H1 (cell line): ENCODE measurements at regions not wholly inside any gene's neighbourhood (a gene's known extent, or its start where the extent isn't known, plus 50 kb on each side); places are given as distances from the start of the nearest gene placed in this dataset.

Experiments used
- CTCF ChIA-PET: fragments of 300-600 bp; sonication (Branson Sonifier 250); formaldehyde crosslinking; loops from one replicate; lab custom pipeline; 2021; ENCODE audit not compliant: partially characterized antibody; lab: Charles Lee
- POLR2A ChIA-PET: fragments of 300-600 bp; sonication (Branson Sonifier 250); formaldehyde crosslinking; loops from one replicate; lab custom pipeline; 2021; ENCODE audit warnings: inconsistent platforms; ENCODE audit not compliant: partially characterized antibody; lab: Charles Lee
- DNase-seq, 2 experiments: peaks; one replicate each; pipeline versions ENCODE4 v3.0.0 to v3.0.0-alpha.2; 2010 to 2022; ENCODE audit warnings: low spot score in 2 of 2, low read depth in 1 of 2, mixed read lengths in 1 of 2
- FAIRE-seq: peaks from 2 replicates; lab custom pipeline; 2011; peaks lifted over from hg19 to GRCh38; lab: Jason Lieb, UNC
- H2AFZ ChIP-seq: 2 replicates; pipeline ENCODE4 v1.8.1; 2012; ENCODE audit warnings: low read length, inconsistent platforms
- H2AK5ac ChIP-seq: 2 replicates; pipeline ENCODE4 v1.6.1; 2013; ENCODE audit warnings: low read depth, low read length
- H2BK120ac ChIP-seq: replicated peaks from 2 replicates; pipeline ENCODE3; 2013; ENCODE audit warnings: low read depth, low read length, inconsistent platforms
- H2BK12ac ChIP-seq: 2 replicates; pipeline ENCODE4 v1.6.1; 2013; ENCODE audit warnings: low read depth, low read length
- H2BK15ac ChIP-seq: 2 replicates; pipeline ENCODE4 v1.6.1; 2013; ENCODE audit warnings: low read length
- H2BK20ac ChIP-seq: 2 replicates; pipeline ENCODE4 v1.6.1; 2013; ENCODE audit warnings: low read length
- H2BK5ac ChIP-seq: 2 replicates; pipeline ENCODE4 v1.6.1; 2013; ENCODE audit warnings: low read depth, low read length
- H3K14ac ChIP-seq: 2 replicates; pipeline ENCODE4 v1.6.1; 2013; ENCODE audit warnings: inconsistent platforms; ENCODE audit not compliant: insufficient read length
- H3K18ac ChIP-seq: 2 replicates; pipeline ENCODE4 v1.6.1; 2013; ENCODE audit warnings: low read length; ENCODE audit errors: extremely low read depth
- H3K23ac ChIP-seq: 2 replicates; pipeline ENCODE4 v1.6.1; 2013; ENCODE audit warnings: inconsistent platforms; ENCODE audit not compliant: insufficient read length
- H3K23me2 ChIP-seq: 2 replicates; pipeline ENCODE4 v1.6.1; 2013; ENCODE audit warnings: low read depth, low read length
- H3K27ac ChIP-seq: 2 replicates; pipeline ENCODE4 v1.6.1; 2011; ENCODE audit warnings: low read depth, low read length, inconsistent platforms
- H3K27me3 ChIP-seq, 4 experiments: replicated peaks in 1 of 4; 1 replicate in 1 of 4; 2 replicates in 3 of 4; pipeline versions ENCODE4 v1.6.1 to v1.8.1; 2011 to 2013; ENCODE audit warnings: low read length in 3 of 4, mild to moderate bottlenecking in 3 of 4, inconsistent platforms in 2 of 4, mixed read lengths in 2 of 4, moderate library complexity in 1 of 4; ENCODE audit not compliant: control insufficient read depth in 3 of 4, insufficient read depth in 3 of 4; ENCODE audit errors: extremely low read depth in 1 of 4
- H3K36me3 ChIP-seq, 4 experiments: 2 replicates each; pipeline versions ENCODE4 v1.6.1 to v1.8.1; 2011 to 2013; ENCODE audit warnings: mild to moderate bottlenecking in 4 of 4, low read length in 3 of 4, moderate library complexity in 2 of 4, control low read depth in 1 of 4, inconsistent platforms in 1 of 4; ENCODE audit not compliant: insufficient read depth in 4 of 4, control insufficient read depth in 2 of 4
- H3K4ac ChIP-seq: replicated peaks from 2 replicates; pipeline ENCODE3; 2013; ENCODE audit warnings: low read length, low read depth, mixed read lengths, inconsistent platforms; ENCODE audit not compliant: insufficient read length
- H3K4me1 ChIP-seq, 4 experiments: replicated peaks in 1 of 4; 1 replicate in 1 of 4; 2 replicates in 3 of 4; pipeline versions ENCODE4 v1.6.1 to v1.8.1; 2011 to 2013; ENCODE audit warnings: low read length in 3 of 4, inconsistent platforms in 2 of 4, mixed read lengths in 1 of 4; ENCODE audit not compliant: insufficient read depth in 4 of 4, control insufficient read depth in 3 of 4
- H3K4me2 ChIP-seq, 2 experiments: 2 replicates each; pipeline versions ENCODE4 v1.6.1 to v1.8.1; 2011 to 2013; ENCODE audit warnings: low read depth in 2 of 2, low read length in 2 of 2, control low read depth in 1 of 2, inconsistent platforms in 1 of 2, mild to moderate bottlenecking in 1 of 2; ENCODE audit not compliant: insufficient read depth in 1 of 2
- H3K4me3 ChIP-seq, 4 experiments: fragments of 200-600, 300-600 bp in 1 of 4; sonication (generic), shearing (Covaris generic), sonication (Bioruptor Twin) in 1 of 4; 2 replicates each; pipeline versions ENCODE4 v1.5.1 to v1.8.1; 2011 to 2016; ENCODE audit warnings: low read length in 4 of 4, low read depth in 3 of 4, control low read depth in 2 of 4, inconsistent platforms in 2 of 4, mild to moderate bottlenecking in 2 of 4, mixed read lengths in 1 of 4, moderate library complexity in 1 of 4; ENCODE audit not compliant: insufficient read depth in 2 of 4; ENCODE audit errors: extremely low read depth in 1 of 4
- H3K56ac ChIP-seq: replicated peaks from 2 replicates; pipeline ENCODE3; 2013; ENCODE audit warnings: low read depth, mild to moderate bottlenecking, mixed read lengths, low read length, inconsistent platforms; ENCODE audit not compliant: insufficient read length
- H3K79me1 ChIP-seq: 2 replicates; pipeline ENCODE4 v1.6.1; 2013; ENCODE audit warnings: low read depth, low read length, control low read depth
- H3K79me2 ChIP-seq, 2 experiments: 2 replicates each; pipeline versions ENCODE4 v1.6.1 to v1.8.1; 2012 to 2013; ENCODE audit warnings: low read length in 2 of 2, mild to moderate bottlenecking in 2 of 2, inconsistent platforms in 1 of 2; ENCODE audit not compliant: insufficient read depth in 2 of 2, control insufficient read depth in 1 of 2
- H3K9ac ChIP-seq, 4 experiments: replicated peaks in 1 of 4; 1 replicate in 1 of 4; 2 replicates in 3 of 4; pipeline versions ENCODE4 v1.6.1 to v1.8.1; 2011 to 2013; ENCODE audit warnings: low read depth in 3 of 4, low read length in 3 of 4, control low read depth in 2 of 4, mild to moderate bottlenecking in 2 of 4, moderate library complexity in 2 of 4, inconsistent platforms in 1 of 4; ENCODE audit errors: extremely low read depth in 1 of 4
- H3K9me3 ChIP-seq, 2 experiments: 2 replicates each; pipeline versions ENCODE4 v1.6.1 to v1.8.1; 2012 to 2013; ENCODE audit warnings: mild to moderate bottlenecking in 2 of 2, moderate library complexity in 2 of 2, control low read depth in 1 of 2, inconsistent platforms in 1 of 2, low read depth in 1 of 2, low read length in 1 of 2, mixed read lengths in 1 of 2; ENCODE audit not compliant: insufficient read depth in 2 of 2
- H4K20me1 ChIP-seq, 2 experiments: replicated peaks in 1 of 2; 2 replicates each; pipeline versions ENCODE3 to v1.8.1; 2011 to 2013; ENCODE audit warnings: inconsistent platforms in 2 of 2, low read length in 2 of 2, mild to moderate bottlenecking in 1 of 2; ENCODE audit not compliant: insufficient read depth in 2 of 2, control insufficient read depth in 1 of 2
- H4K5ac ChIP-seq: 2 replicates; pipeline ENCODE4 v1.6.1; 2013; ENCODE audit warnings: low read length, low read depth, mixed read lengths, inconsistent platforms; ENCODE audit not compliant: insufficient read length
- H4K8ac ChIP-seq: 2 replicates; pipeline ENCODE4 v1.8.0; 2013; ENCODE audit warnings: mild to moderate bottlenecking, moderate library complexity, low read length, inconsistent platforms; ENCODE audit not compliant: insufficient read depth; ENCODE audit errors: extremely low read depth
- H4K91ac ChIP-seq: replicated peaks from 2 replicates; pipeline ENCODE3; 2013; ENCODE audit warnings: low read length, mixed read lengths, inconsistent platforms; ENCODE audit not compliant: insufficient read length
- CHD1 ChIP-seq: IDR thresholded peaks from 2 replicates; pipeline ENCODE4 v1.6.1; 2012; ENCODE audit warnings: low read depth, low read length, improper control_type of control experiment
- GABPA ChIP-seq: IDR thresholded peaks from 2 replicates; pipeline ENCODE4 v1.6.1; 2011; ENCODE audit warnings: mild to moderate bottlenecking, low read length, moderate library complexity, borderline replicate concordance; ENCODE audit not compliant: insufficient read depth
- GTF2F1 ChIP-seq: IDR thresholded peaks from 2 replicates; pipeline ENCODE4 v1.6.1; 2012; ENCODE audit warnings: low read depth, low read length, improper control_type of control experiment, borderline replicate concordance
- HDAC2 ChIP-seq, 2 experiments: fragments of 300-600 bp in 1 of 2; sonication (generic) in 1 of 2; IDR thresholded peaks; 2 replicates each; pipeline ENCODE4 v1.6.1; 2011 to 2012; ENCODE audit warnings: low read depth in 2 of 2, low read length in 2 of 2, mild to moderate bottlenecking in 2 of 2, moderate library complexity in 2 of 2, borderline replicate concordance in 1 of 2, inconsistent platforms in 1 of 2
- MAX ChIP-seq: IDR thresholded peaks from 2 replicates; pipeline ENCODE4 v1.6.1; 2012; ENCODE audit warnings: inconsistent platforms
- NANOG ChIP-seq: IDR thresholded peaks from 2 replicates; pipeline ENCODE4 v1.6.1; 2011; ENCODE audit warnings: low read length, low read depth, mild to moderate bottlenecking, inconsistent platforms; ENCODE audit not compliant: insufficient read depth, poor library complexity, severe bottlenecking
- PHF8 ChIP-seq: fragments of 200-600 bp; sonication (generic); conservative IDR thresholded peaks from 2 replicates; pipeline ENCODE4 v1.7.1; 2012; ENCODE audit warnings: low read depth, mild to moderate bottlenecking, inconsistent platforms, low read length, moderate library complexity
- RAD21 ChIP-seq, 2 experiments: IDR thresholded peaks in 1 of 2; conservative IDR thresholded peaks in 1 of 2; 2 replicates each; pipeline ENCODE4 v1.6.1; 2011; ENCODE audit warnings: low read depth in 2 of 2, low read length in 2 of 2, improper control_type of control experiment in 1 of 2, inconsistent platforms in 1 of 2, mild to moderate bottlenecking in 1 of 2, moderate library complexity in 1 of 2
- SP1 ChIP-seq: IDR thresholded peaks from 2 replicates; pipeline ENCODE4 v1.6.1; 2011; ENCODE audit warnings: low read depth, low read length
- SP4 ChIP-seq: IDR thresholded peaks from 2 replicates; pipeline ENCODE4 v1.6.1; 2012; ENCODE audit warnings: low read length, inconsistent platforms
- SUZ12 ChIP-seq: fragments of 200-600 bp; sonication (generic); IDR thresholded peaks from 2 replicates; pipeline ENCODE4 v1.6.1; 2012; ENCODE audit warnings: mild to moderate bottlenecking, inconsistent platforms, low read length, moderate library complexity, mixed read lengths
- TCF12 ChIP-seq: IDR thresholded peaks from 2 replicates; pipeline ENCODE4 v1.6.1; 2011; ENCODE audit warnings: low read depth, mild to moderate bottlenecking, low read length
- ZNF274 ChIP-seq: IDR thresholded peaks from 2 replicates; pipeline ENCODE4 v1.7.0; 2012; ENCODE audit warnings: low read length, borderline replicate concordance; ENCODE audit errors: extremely low read depth
- WGBS, 2 experiments: shearing (Covaris generic) in 1 of 2; methylation state at CpG; one replicate each; pipeline versions ENCODE4 v1.1.6 to v1.1.7; 2013 to 2015; ENCODE audit warnings: low lambda C conversion rate in 2 of 2, mixed read lengths in 2 of 2, inconsistent platforms in 1 of 2, low coverage in 1 of 2, missing lambda C conversion rate in 1 of 2; ENCODE audit not compliant: insufficient replicate concordance in 2 of 2, insufficient coverage in 1 of 2, insufficient read length in 1 of 2; ENCODE audit errors: extremely low coverage in 1 of 2, missing lambda C conversion rate in 1 of 2; 5-methylcytosine and 5-hydroxymethylcytosine counted together

DNA sequence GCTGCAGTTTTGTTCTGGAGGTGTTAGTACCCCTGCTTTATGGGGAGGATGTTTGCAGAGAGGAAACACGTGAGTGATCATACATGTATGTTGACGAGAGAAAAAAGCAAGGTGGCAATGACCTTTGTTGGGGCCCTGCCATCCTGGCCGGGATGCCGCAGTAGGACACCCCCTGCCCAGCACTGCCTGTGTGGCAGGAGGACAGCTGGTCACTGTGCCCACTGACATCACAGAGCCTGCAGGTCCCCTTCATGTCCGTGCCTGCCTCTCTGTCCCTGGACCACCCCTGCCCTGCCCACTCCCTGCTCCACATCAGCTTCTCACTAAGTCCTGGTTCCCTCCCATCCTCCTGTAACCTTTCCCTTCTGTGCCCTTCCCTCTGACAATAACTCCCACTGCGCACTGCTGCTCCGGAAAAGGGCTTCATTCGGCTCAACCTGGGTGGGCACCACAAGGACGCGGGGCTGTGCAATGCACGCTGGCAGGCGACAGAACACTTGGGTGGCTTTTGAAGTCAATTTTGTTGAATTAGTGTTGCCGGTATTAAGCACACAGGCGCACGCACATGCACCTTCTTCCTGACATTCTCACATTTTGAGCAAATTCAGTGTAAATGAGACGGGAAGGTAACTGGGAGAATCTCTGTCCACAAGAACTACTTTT lies 51.5 kb upstream of the TWIST2 start:
- H3K56ac ChIP-seq = no peak overlapping the region
- no peak overlapping the region for H3K4ac ChIP-seq
- no peak overlapping the region for H3K4me3 ChIP-seq
- H3K14ac ChIP-seq = no peak overlapping the region
- no peak overlapping the region for H3K18ac ChIP-seq
- DNase-seq (peak in 1 of 2 experiments; percentile 16), FAIRE-seq (no peak)
- CTCF ChIA-PET = interaction anchor here (1.0 kb wide), 1 partner anchor 11 kb away, joined by 3 read pairs; no protein-coding TSS in a partner anchor
- H3K9me3 ChIP-seq = peaks cover 0 to 10% of the 10 kb centered on the region in 2 experiments; a peak in 1 of 4 replicates
- H3K27me3 ChIP-seq = no peaks in the 10 kb centered on the region
- H4K5ac ChIP-seq = no peak overlapping the region
- no peak overlapping the region for H4K8ac ChIP-seq
- no peak overlapping the region for H3K27ac ChIP-seq
- no peak overlapping the region for H2BK120ac ChIP-seq
- H3K4me2 ChIP-seq = no peak overlapping the region
- no peaks in the 10 kb centered on the region for H3K4me1 ChIP-seq
- POLR2A ChIA-PET = interaction anchor here (0.5 kb wide), 1 partner anchor 11 kb away, joined by 3 read pairs; no protein-coding TSS in a partner anchor
- H3K9ac ChIP-seq = no peak overlapping the region
- H3K79me2 ChIP-seq = no peaks in the 10 kb centered on the region
- WGBS, 2 experiments = 94% methylated on average over 12 of the region's 16 CpGs; no CpG with 5 or more reads in 1 of the 2 experiments
- H4K91ac ChIP-seq = no peak overlapping the region
- no peaks in the 10 kb centered on the region for H3K79me1 ChIP-seq
- no peak overlapping the region for H3K23ac ChIP-seq
- H2BK12ac ChIP-seq = no peak overlapping the region
- no peak overlapping the region for H2BK5ac ChIP-seq
- no peak overlapping the region for H2BK20ac ChIP-seq
- no peaks in the 10 kb centered on the region for H4K20me1 ChIP-seq
- no peak overlapping the region for H2AFZ ChIP-seq
- no peak overlapping the region for H2AK5ac ChIP-seq
- H3K23me2 ChIP-seq = no peaks in the 10 kb centered on the region
- H2BK15ac ChIP-seq = no peak overlapping the region
- H3K36me3 ChIP-seq = no peaks in the 10 kb centered on the region
- TF ChIP-seq ZNF274 (no peak), SP1 (no peak), SP4 (no peak), CHD1 (no peak), NANOG (no peak), HDAC2 (IDR thresholded peaks at IDR 0.05; ENCODE audit: borderline replicate concordance in 1 of 2, low read depth in 2 of 2, low read length in 2 of 2) (no peak), RAD21 (IDR thresholded peaks at IDR 0.05 in 1 of 2, conservative IDR thresholded peaks at IDR 0.05 in 1 of 2; ENCODE audit: low read depth in 2 of 2, low read length in 2 of 2) (no peak), TCF12 (no peak), GABPA (no peak), MAX (no peak), SUZ12 (no peak), GTF2F1 (no peak), PHF8 (no peak)
